ENCODE measurements at regions not wholly inside any gene's neighbourhood (a gene's known extent, or its start where the extent isn't known, plus 50 kb on each side); places are given as distances from the start of the nearest gene placed in this dataset.

GRCh38 chr15:46617507-46617906, 982.7 kb downstream of the SQOR start:
- H3K9me3 Mint-ChIP-seq = peaks cover 16% of the 10 kb centered on the region
- no peaks in the 10 kb centered on the region for H3K4me1 Mint-ChIP-seq (ENCODE audit: low read depth)
- no peaks in the 10 kb centered on the region for H3K36me3 Mint-ChIP-seq (ENCODE audit: low read depth)
- H3K27ac Mint-ChIP-seq = no peak overlapping the region
- H3K27me3 Mint-ChIP-seq = no peaks in the 10 kb centered on the region
- no peak overlapping the region for H3K4me3 Mint-ChIP-seq

GRCh38 chr15:46618984-46619383, 984.2 kb downstream of the SQOR start:
- H3K27ac Mint-ChIP-seq = no peak overlapping the region
- no peak overlapping the region for H3K4me3 Mint-ChIP-seq
- peaks cover 16% of the 10 kb centered on the region for H3K9me3 Mint-ChIP-seq
- no peaks in the 10 kb centered on the region for H3K36me3 Mint-ChIP-seq (ENCODE audit: low read depth)
- H3K27me3 Mint-ChIP-seq = no peaks in the 10 kb centered on the region
- H3K4me1 Mint-ChIP-seq (ENCODE audit: low read depth) = no peaks in the 10 kb centered on the region

DNA sequence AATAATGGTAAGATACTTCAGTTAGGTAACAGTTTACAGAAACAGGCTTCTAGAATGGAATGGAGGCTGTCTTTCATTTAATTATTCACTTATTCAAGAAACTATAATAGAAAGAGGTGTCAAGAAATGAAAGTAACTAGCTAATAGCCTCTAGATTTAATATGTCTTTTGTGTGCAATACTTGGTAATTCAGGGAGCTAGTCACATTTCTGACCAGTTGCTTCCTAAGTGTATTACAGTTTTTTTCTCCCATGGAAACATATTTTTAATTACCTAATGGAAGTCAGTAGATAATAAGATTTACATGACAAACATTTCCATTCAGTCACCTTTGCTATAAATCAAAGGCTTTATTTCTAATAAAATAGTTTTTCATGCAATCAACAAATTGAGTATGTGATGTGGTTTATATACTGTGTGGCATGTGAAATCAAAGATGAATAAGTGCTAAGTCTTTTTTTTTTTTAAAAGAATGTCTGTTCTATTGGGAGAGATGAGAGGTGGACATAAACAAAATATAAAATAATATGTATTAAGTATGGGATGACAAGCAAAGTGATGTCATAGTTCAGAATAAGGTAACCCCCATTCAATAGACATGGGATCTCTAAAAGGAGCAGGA, 985.7 kb downstream of the SQOR start:
- no peaks in the 10 kb centered on the region for H3K27me3 Mint-ChIP-seq
- no peak overlapping the region for H3K27ac Mint-ChIP-seq
- H3K4me3 Mint-ChIP-seq = no peak overlapping the region
- H3K9me3 Mint-ChIP-seq = peaks cover 21% of the 10 kb centered on the region
- H3K36me3 Mint-ChIP-seq (ENCODE audit: low read depth) = no peaks in the 10 kb centered on the region
- H3K4me1 Mint-ChIP-seq (ENCODE audit: low read depth) = no peaks in the 10 kb centered on the region

GRCh38 chr15:46622851-46623250, 988.0 kb downstream of the SQOR start:
- peaks cover 18% of the 10 kb centered on the region for H3K9me3 Mint-ChIP-seq

DNA sequence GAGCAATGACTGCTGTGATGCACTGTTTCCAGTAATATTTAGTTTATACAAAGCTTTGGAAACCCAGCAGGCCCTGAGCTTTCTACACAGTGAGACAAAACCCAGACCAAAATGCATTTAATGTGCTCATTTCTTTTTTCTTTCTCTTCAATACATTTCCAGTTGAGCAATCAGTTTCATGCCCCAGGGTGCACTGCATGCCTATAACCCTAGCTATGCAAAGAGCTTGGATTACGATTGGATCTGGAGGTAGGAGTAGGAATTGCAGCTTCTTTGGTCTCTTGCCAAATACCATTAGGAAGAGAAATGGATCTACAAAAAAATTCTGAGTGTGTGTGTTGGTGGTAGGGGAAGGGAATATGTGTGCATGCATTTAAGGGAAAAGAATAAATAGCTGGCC, 1001.4 kb downstream of the SQOR start:
- Mint-ChIP-seq H3K27ac (no peak overlapping the region), H3K4me1 (ENCODE audit: low read depth) (no peaks in the 10 kb centered on the region), H3K9me3 (peaks cover 4% of the 10 kb centered on the region), H3K36me3 (ENCODE audit: low read depth) (no peaks in the 10 kb centered on the region), H3K27me3 (no peaks in the 10 kb centered on the region), H3K4me3 (no peak overlapping the region)

More at GRCh38 chr15:46622851-46623250, 988.0 kb downstream of the SQOR start:
- Mint-ChIP-seq H3K4me1 (ENCODE audit: low read depth) (no peaks in the 10 kb centered on the region), H3K27me3 (no peaks in the 10 kb centered on the region), H3K36me3 (ENCODE audit: low read depth) (no peaks in the 10 kb centered on the region), H3K27ac (no peak overlapping the region), H3K4me3 (no peak overlapping the region)

DNA sequence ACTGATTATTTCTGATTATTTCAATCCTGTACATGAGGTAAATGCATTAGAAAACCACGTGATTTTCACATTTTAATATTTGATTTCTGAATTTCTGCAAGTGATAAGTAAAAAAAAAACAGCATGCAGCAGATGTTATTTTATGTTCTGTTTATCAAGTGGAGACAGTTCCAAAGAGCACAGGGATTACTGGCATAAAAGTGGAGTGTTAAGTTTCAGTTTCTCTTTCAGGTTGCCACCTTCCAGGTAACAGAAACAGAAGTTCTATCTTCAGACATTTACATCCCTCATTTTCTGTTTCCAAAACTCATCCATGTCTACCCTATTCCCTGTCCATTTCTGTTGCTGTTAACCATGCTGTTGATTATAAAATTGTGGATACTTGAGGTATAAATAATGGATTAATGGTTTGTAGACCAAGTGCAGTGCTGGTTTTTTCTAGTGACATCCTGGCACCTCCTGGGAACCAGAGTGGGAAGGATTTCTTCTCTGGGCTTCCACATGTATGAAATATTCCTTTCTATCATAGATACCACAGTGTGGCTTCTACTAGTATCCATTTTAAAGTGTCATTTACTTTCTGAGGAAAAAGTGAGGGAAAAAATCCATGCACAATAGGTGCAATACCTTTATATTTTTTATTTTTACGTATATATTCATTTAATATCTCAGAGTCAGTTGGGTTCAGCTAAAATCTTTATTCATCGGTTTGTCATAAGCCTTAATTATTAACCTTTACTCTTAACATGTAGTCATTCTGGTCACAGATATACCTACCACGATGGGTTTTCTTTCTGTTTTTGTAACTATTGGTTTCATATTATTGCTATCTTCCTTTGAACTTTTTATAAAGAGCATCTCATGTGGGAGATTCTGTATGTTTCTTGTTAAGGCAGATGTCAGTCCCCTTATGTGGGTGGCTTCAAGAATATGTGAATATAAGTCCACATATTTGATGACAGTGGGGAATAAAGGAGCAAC, 1010.0 kb downstream of the SQOR start:
- Mint-ChIP-seq H3K36me3 (ENCODE audit: low read depth) (no peaks in the 10 kb centered on the region), H3K27me3 (no peaks in the 10 kb centered on the region), H3K9me3 (peaks cover 5% of the 10 kb centered on the region), H3K27ac (no peak overlapping the region), H3K4me3 (no peak overlapping the region), H3K4me1 (ENCODE audit: low read depth) (no peaks in the 10 kb centered on the region)

GRCh38 chr15:46646490-46646889, 1011.7 kb downstream of the SQOR start:
- peaks cover 7% of the 10 kb centered on the region for H3K9me3 Mint-ChIP-seq
- H3K36me3 Mint-ChIP-seq (ENCODE audit: low read depth) = no peaks in the 10 kb centered on the region
- no peak overlapping the region for H3K27ac Mint-ChIP-seq
- H3K4me1 Mint-ChIP-seq (ENCODE audit: low read depth) = no peaks in the 10 kb centered on the region
- H3K27me3 Mint-ChIP-seq = no peaks in the 10 kb centered on the region
- no peak overlapping the region for H3K4me3 Mint-ChIP-seq

DNA sequence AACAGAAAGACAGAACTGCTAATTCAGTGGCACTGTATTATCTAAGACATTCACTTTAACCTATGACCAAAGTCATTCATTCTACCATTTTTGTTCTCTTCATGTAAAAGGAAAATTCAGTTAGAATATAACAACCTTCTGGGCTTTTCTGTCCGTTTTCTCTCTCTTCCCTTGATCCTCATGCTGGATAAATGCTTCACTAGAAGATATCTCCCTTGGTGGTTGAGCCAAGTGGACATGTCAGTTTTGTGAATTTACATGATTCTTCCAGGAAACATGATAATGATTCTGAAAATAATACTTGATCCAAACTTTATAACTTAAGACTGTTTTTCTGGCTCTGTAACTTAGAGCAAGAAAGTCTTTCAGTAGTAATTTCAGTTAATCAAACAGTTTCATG, 1012.2 kb downstream of the SQOR start:
- no peaks in the 10 kb centered on the region for H3K4me1 Mint-ChIP-seq (ENCODE audit: low read depth)
- H3K36me3 Mint-ChIP-seq (ENCODE audit: low read depth) = no peaks in the 10 kb centered on the region
- no peaks in the 10 kb centered on the region for H3K27me3 Mint-ChIP-seq
- peaks cover 7% of the 10 kb centered on the region for H3K9me3 Mint-ChIP-seq
- no peak overlapping the region for H3K27ac Mint-ChIP-seq
- H3K4me3 Mint-ChIP-seq = no peak overlapping the region

GRCh38 chr15:46652266-46652665, 1017.4 kb downstream of the SQOR start:
- H3K36me3 Mint-ChIP-seq (ENCODE audit: low read depth) = no peaks in the 10 kb centered on the region
- H3K4me3 Mint-ChIP-seq = no peak overlapping the region
- H3K27ac Mint-ChIP-seq = no peak overlapping the region
- no peaks in the 10 kb centered on the region for H3K27me3 Mint-ChIP-seq
- peaks cover 3% of the 10 kb centered on the region for H3K9me3 Mint-ChIP-seq
- H3K4me1 Mint-ChIP-seq (ENCODE audit: low read depth) = no peaks in the 10 kb centered on the region

GRCh38 chr15:46654993-46655392, 1020.2 kb downstream of the SQOR start:
- Mint-ChIP-seq H3K36me3 (ENCODE audit: low read depth) (no peaks in the 10 kb centered on the region), H3K4me1 (ENCODE audit: low read depth) (no peaks in the 10 kb centered on the region), H3K27ac (no peak overlapping the region), H3K9me3 (peaks cover 3% of the 10 kb centered on the region), H3K27me3 (no peaks in the 10 kb centered on the region), H3K4me3 (no peak overlapping the region)

DNA sequence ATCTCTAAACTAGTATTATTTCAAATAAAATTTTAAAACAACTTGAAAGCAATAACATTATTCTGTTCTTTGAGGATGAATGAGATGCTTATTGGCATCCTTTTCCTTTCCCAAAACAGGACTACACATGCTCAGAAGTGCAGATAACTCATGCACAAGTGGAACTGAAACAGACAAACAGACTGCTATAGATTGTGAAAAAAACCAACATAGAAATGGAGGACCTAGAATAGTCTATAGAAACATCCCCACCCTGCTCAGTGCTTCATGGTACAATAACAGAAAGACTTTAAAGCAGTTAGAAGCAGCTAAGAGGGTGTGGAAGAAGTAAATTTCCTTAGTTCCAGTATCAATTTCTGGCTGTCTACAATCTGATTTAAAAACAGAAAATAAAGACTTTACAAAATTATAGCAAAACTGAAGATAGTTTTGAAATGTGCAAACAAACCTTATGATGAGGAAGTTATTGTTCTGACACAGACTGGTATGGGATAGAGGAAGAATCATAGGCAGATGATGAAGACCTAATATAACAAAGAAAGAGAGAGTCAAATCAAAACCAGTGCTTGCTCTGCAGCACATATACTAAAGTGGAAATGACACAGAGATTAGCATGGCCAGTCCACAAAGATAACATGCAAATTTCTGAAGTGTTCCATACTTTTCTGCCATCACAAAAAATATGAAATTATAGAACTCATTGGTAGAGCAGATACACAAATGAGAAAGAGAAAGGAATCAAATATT, 1025.4 kb downstream of the SQOR start:
- H3K36me3 Mint-ChIP-seq (ENCODE audit: low read depth) = no peaks in the 10 kb centered on the region
- H3K27ac Mint-ChIP-seq = no peak overlapping the region
- H3K9me3 Mint-ChIP-seq = peaks cover 11% of the 10 kb centered on the region
- H3K27me3 Mint-ChIP-seq = no peaks in the 10 kb centered on the region
- H3K4me3 Mint-ChIP-seq = no peak overlapping the region
- H3K4me1 Mint-ChIP-seq (ENCODE audit: low read depth) = no peaks in the 10 kb centered on the region

GRCh38 chr15:46670258-46670657, 1035.4 kb downstream of the SQOR start:
- H3K27me3 Mint-ChIP-seq = no peaks in the 10 kb centered on the region
- no peak overlapping the region for H3K4me3 Mint-ChIP-seq
- H3K27ac Mint-ChIP-seq = no peak overlapping the region
- no peaks in the 10 kb centered on the region for H3K36me3 Mint-ChIP-seq (ENCODE audit: low read depth)
- no peaks in the 10 kb centered on the region for H3K9me3 Mint-ChIP-seq
- H3K4me1 Mint-ChIP-seq (ENCODE audit: low read depth) = no peaks in the 10 kb centered on the region

DNA sequence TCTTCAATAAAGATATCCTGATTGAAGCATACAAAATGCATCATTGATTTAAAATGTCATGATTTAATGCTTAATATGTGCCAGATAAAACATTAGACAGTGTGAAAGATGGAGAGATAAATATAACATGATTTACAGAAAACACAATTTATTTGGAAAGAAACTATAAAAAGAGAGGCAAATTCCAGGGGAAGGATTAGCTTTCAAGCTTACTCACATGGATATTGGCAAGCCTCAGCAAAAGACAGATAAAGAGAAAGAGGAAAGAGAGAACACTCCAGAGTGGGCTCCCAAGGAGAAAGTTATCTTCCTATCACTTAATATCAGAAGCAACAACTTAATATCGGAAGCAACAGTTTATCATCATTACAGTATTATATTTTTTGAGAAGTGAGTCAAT, 1036.5 kb downstream of the SQOR start:
- Mint-ChIP-seq H3K27me3 (no peaks in the 10 kb centered on the region), H3K36me3 (ENCODE audit: low read depth) (no peaks in the 10 kb centered on the region), H3K4me3 (no peak overlapping the region), H3K27ac (no peak overlapping the region), H3K9me3 (no peaks in the 10 kb centered on the region), H3K4me1 (ENCODE audit: low read depth) (no peaks in the 10 kb centered on the region)

DNA sequence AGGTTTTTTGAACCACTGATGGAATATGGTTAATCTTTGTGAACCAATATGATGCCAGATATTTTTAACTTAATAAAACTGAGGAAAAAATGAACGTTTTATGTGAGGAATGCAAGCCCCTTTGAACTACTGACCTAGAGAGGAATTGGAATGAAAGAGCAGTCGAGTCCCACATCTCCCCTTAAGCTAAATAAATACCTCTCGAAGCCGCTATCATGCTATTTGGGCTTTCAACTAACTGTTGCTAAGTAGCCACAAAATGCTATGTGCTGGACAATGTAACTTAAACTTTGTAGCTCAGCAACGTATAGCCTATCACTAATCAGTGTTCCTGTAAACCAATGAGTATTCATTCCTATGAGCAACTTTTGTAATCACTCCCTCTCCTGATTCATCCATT, 1037.2 kb downstream of the SQOR start:
- Mint-ChIP-seq H3K4me1 (ENCODE audit: low read depth) (no peaks in the 10 kb centered on the region), H3K36me3 (ENCODE audit: low read depth) (no peaks in the 10 kb centered on the region), H3K27me3 (no peaks in the 10 kb centered on the region), H3K4me3 (no peak overlapping the region), H3K9me3 (no peaks in the 10 kb centered on the region), H3K27ac (no peak overlapping the region)
